Neural cell (in vitro differentiated cells): ENCODE measurements at regions not wholly inside any gene's neighbourhood (a gene's known extent, or its start where the extent isn't known, plus 50 kb on each side); places are given as distances from the start of the nearest gene placed in this dataset.

ENCODE experiments used
- H2AFZ ChIP-seq: fragments of 200-600, 300-800 bp; sonication (generic), shearing (Covaris generic); 2 replicates; pipeline ENCODE4 v1.6.0; 2014; ENCODE audit warnings: low read depth, mild to moderate bottlenecking, antibody characterized with exemption, low read length, moderate library complexity
- H3F3A ChIP-seq: fragments of 200-600 bp; shearing (Covaris generic); 2 replicates; pipeline ENCODE4 v1.6.1; 2016; ENCODE audit warnings: mild to moderate bottlenecking, moderate library complexity, mixed read lengths, antibody characterized with exemption, low read length; ENCODE audit not compliant: insufficient read depth, poor library complexity, severe bottlenecking
- H3K27ac ChIP-seq: fragments of 200-600, 300-800 bp; sonication (generic), shearing (Covaris generic); 2 replicates; pipeline ENCODE4 v1.5.1; 2014; ENCODE audit warnings: mild to moderate bottlenecking, low read length, moderate library complexity
- H3K27me3 ChIP-seq: fragments of 300-800, 200-600 bp; sonication (generic), shearing (Covaris generic); 2 replicates; pipeline ENCODE4 v1.6.0; 2014; ENCODE audit warnings: mild to moderate bottlenecking, low read depth, low read length, moderate library complexity; ENCODE audit not compliant: insufficient read depth
- H3K36me3 ChIP-seq: fragments of 300-800, 200-600 bp; sonication (generic), shearing (Covaris generic); 2 replicates; pipeline ENCODE4 v1.5.1; 2014; ENCODE audit warnings: mild to moderate bottlenecking, antibody characterized with exemption, low read length, moderate library complexity; ENCODE audit not compliant: insufficient read depth
- H3K4me2 ChIP-seq: fragments of 300-800, 200-600 bp; sonication (generic), shearing (Covaris generic); 2 replicates; pipeline ENCODE4 v1.6.0; 2014; ENCODE audit warnings: mild to moderate bottlenecking, low read length
- H3K4me3 ChIP-seq: fragments of 300-800, 200-600 bp; sonication (generic), shearing (Covaris generic); 2 replicates; pipeline ENCODE4 v1.5.1; 2014; ENCODE audit warnings: mild to moderate bottlenecking, low read length, moderate library complexity
- H3K79me2 ChIP-seq: fragments of 200-600 bp; shearing (Covaris generic); replicated peaks from 2 replicates; pipeline ENCODE4 v1.6.0; 2014; ENCODE audit warnings: mild to moderate bottlenecking, low read length, moderate library complexity; ENCODE audit not compliant: insufficient read depth
- H3K9ac ChIP-seq: fragments of 300-800, 200-600 bp; sonication (generic), shearing (Covaris generic); 2 replicates; pipeline ENCODE4 v1.6.1; 2016; ENCODE audit warnings: mild to moderate bottlenecking, low read length, mixed read lengths
- H3K9me2 ChIP-seq: fragments of 200-600 bp; shearing (Covaris generic); 2 replicates; pipeline ENCODE4 v1.6.1; 2016; ENCODE audit warnings: mild to moderate bottlenecking, low read length, mixed read lengths; ENCODE audit not compliant: insufficient read depth
- H3K9me3 ChIP-seq: fragments of 200-600, 300-800 bp; sonication (generic), shearing (Covaris generic); 2 replicates; pipeline ENCODE4 v1.6.1; 2016; ENCODE audit warnings: mild to moderate bottlenecking, mixed run types, low read length, moderate library complexity, mixed read lengths
- H4K20me1 ChIP-seq: fragments of 200-600 bp; shearing (Covaris generic); 2 replicates; pipeline ENCODE4 v1.6.1; 2016; ENCODE audit warnings: mild to moderate bottlenecking, mixed run types; ENCODE audit not compliant: insufficient read depth
- EP300 ChIP-seq: fragments of 450-650 bp; conservative IDR thresholded peaks from 2 replicates; pipeline ENCODE4 v1.6.1; 2014; ENCODE audit warnings: antibody characterized with exemption, mild to moderate bottlenecking, moderate library complexity; ENCODE audit not compliant: poor library complexity, severe bottlenecking
- EZH2 ChIP-seq: fragments of 200-600, 300-800 bp; shearing (Covaris generic), sonication (generic); IDR thresholded peaks from 2 replicates; pipeline ENCODE4 v1.6.1; 2014; ENCODE audit warnings: antibody characterized with exemption, low read length, borderline replicate concordance, mild to moderate bottlenecking; ENCODE audit not compliant: insufficient read depth, poor library complexity, severe bottlenecking
- MXI1 ChIP-seq: fragments of 450-650 bp; conservative IDR thresholded peaks from 2 replicates; pipeline ENCODE4 v1.6.1; 2014; ENCODE audit warnings: antibody characterized with exemption, mild to moderate bottlenecking; ENCODE audit not compliant: poor library complexity, severe bottlenecking
- POLR2AphosphoS5 ChIP-seq: IDR thresholded peaks from 2 replicates; pipeline ENCODE4 v1.6.1; 2012
- RAD21 ChIP-seq: fragments of 450-650 bp; conservative IDR thresholded peaks from 2 replicates; pipeline ENCODE4 v1.6.1; 2014; ENCODE audit warnings: antibody characterized with exemption, mild to moderate bottlenecking, moderate library complexity
- REST ChIP-seq: IDR thresholded peaks from 2 replicates; pipeline ENCODE4 v1.6.1; 2012; ENCODE audit warnings: borderline replicate concordance
- SMC3 ChIP-seq: fragments of 450-650 bp; conservative IDR thresholded peaks from 2 replicates; pipeline ENCODE4 v1.6.1; 2014; ENCODE audit warnings: antibody characterized with exemption, mild to moderate bottlenecking, moderate library complexity; ENCODE audit not compliant: poor library complexity
- TAF1 ChIP-seq: IDR thresholded peaks from 2 replicates; pipeline ENCODE4 v1.6.1; 2012; ENCODE audit warnings: low read depth
- TF ChIP-seq, protein P1 (sequence below): fragments of 450-650 bp; IDR thresholded peaks from 2 replicates; pipeline ENCODE4 v1.5.1; 2014; ENCODE audit warnings: antibody characterized with exemption, mild to moderate bottlenecking, moderate library complexity; ENCODE audit not compliant: poor library complexity, severe bottlenecking

GRCh38 chr10:131033166-131034085 is 278.1 kb downstream of the TCERG1L start:
- no peak for TF ChIP-seq MXI1
- TF ChIP-seq SMC3, result no peak
- Histone ChIP-seq H3K9ac (no peak overlapping the region), H3K27me3 (no peaks in the 10 kb centered on the region)

DNA sequence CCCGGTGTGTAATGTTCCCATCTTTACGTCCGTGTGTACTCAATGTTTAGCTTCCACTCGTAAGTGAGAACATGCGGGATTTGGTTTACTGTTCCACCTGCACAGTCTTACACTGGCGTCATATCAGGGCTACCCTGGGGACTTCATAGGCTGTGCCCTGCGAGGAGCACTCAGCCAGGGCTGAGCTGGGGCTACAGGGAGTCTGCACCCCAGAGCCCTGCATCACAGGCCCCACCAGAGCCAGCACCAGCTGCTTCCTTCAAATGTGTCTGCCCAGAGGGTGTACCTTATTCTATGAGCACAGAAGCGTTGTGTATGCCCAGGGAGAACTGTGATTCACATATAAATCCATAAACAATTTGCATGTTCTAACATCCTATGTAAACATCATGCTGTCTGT is 277.1 kb downstream of the TCERG1L start:
- Histone ChIP-seq H4K20me1 (no peaks in the 10 kb centered on the region), H2AFZ (no peak overlapping the region), H3K27me3 (no peaks in the 10 kb centered on the region), H3K9me3 (no peaks in the 10 kb centered on the region), H3F3A (no peaks in the 10 kb centered on the region), H3K9ac (no peak overlapping the region), H3K4me2 (no peak overlapping the region), H3K79me2 (no peaks in the 10 kb centered on the region), H3K9me2 (no peaks in the 10 kb centered on the region), H3K4me3 (no peak overlapping the region), H3K27ac (no peak overlapping the region), H3K36me3 (no peaks in the 10 kb centered on the region)
- TF ChIP-seq TAF1 (no peak), POLR2AphosphoS5 (no peak)

More at GRCh38 chr10:131033166-131034085, 278.1 kb downstream of the TCERG1L start:
- Histone ChIP-seq H3K36me3 (no peaks in the 10 kb centered on the region), H3K79me2 (no peaks in the 10 kb centered on the region), H3K9me2 (no peaks in the 10 kb centered on the region), H3K27ac (no peak overlapping the region), H3K9me3 (no peaks in the 10 kb centered on the region), H3K4me2 (no peak overlapping the region), H3F3A (no peaks in the 10 kb centered on the region), H4K20me1 (no peaks in the 10 kb centered on the region), H3K4me3 (no peak overlapping the region), H2AFZ (no peak overlapping the region)

DNA sequence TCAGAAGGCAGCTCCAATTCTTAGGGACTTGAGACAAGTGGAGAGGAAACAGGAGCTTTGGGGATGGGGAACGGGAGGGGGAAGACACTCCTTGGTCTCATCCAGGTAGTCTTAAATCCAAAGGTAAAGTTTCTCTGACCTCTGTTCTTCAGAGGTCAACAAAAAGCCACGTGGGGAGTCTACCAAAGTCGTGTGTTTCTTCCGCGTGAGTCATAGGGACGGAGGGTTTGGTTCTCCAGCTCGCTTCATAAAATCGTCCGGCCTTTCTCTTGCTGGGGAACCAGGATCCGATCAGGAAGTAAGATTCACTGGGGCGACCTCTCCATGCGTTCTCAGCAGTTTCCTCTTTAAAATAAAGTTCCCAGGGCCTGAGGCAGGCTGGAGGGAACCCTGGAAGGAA is 275.7 kb downstream of the TCERG1L start:
- H3K9me2 ChIP-seq, result no peaks in the 10 kb centered on the region
- H3K9me3 ChIP-seq, result no peaks in the 10 kb centered on the region
- H3K9ac ChIP-seq, result no peak overlapping the region
- TF ChIP-seq SMC3, result no peak
- TF ChIP-seq TAF1, result no peak
- TF ChIP-seq RAD21, result no peak
- no peak for TF ChIP-seq MXI1
- TF ChIP-seq EZH2, result no peak
- no peak for TF ChIP-seq REST
- TF ChIP-seq POLR2AphosphoS5, result no peak
- TF ChIP-seq, protein P1, sequence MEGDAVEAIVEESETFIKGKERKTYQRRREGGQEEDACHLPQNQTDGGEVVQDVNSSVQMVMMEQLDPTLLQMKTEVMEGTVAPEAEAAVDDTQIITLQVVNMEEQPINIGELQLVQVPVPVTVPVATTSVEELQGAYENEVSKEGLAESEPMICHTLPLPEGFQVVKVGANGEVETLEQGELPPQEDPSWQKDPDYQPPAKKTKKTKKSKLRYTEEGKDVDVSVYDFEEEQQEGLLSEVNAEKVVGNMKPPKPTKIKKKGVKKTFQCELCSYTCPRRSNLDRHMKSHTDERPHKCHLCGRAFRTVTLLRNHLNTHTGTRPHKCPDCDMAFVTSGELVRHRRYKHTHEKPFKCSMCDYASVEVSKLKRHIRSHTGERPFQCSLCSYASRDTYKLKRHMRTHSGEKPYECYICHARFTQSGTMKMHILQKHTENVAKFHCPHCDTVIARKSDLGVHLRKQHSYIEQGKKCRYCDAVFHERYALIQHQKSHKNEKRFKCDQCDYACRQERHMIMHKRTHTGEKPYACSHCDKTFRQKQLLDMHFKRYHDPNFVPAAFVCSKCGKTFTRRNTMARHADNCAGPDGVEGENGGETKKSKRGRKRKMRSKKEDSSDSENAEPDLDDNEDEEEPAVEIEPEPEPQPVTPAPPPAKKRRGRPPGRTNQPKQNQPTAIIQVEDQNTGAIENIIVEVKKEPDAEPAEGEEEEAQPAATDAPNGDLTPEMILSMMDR, result no peak
- no peak for TF ChIP-seq EP300
- no peaks in the 10 kb centered on the region for H3K36me3 ChIP-seq
- no peak overlapping the region for H3K4me3 ChIP-seq
- H3K27me3 ChIP-seq, result no peaks in the 10 kb centered on the region
- H3F3A ChIP-seq, result no peaks in the 10 kb centered on the region
- H3K4me2 ChIP-seq, result no peak overlapping the region
- no peaks in the 10 kb centered on the region for H4K20me1 ChIP-seq
- no peak overlapping the region for H2AFZ ChIP-seq
- H3K27ac ChIP-seq, result no peak overlapping the region
- H3K79me2 ChIP-seq, result no peaks in the 10 kb centered on the region
